HPDE6-E6E7 (cell line): ENCODE measurements at regions not wholly inside any gene's neighbourhood (a gene's known extent, or its start where the extent isn't known, plus 50 kb on each side); places are given as distances from the start of the nearest gene placed in this dataset.

Source experiments
- DNase-seq: peaks from one replicate; pipeline ENCODE4 v3.0.0; 2011; ENCODE audit warnings: missing footprints; ENCODE audit errors: extremely low spot score

DNA sequence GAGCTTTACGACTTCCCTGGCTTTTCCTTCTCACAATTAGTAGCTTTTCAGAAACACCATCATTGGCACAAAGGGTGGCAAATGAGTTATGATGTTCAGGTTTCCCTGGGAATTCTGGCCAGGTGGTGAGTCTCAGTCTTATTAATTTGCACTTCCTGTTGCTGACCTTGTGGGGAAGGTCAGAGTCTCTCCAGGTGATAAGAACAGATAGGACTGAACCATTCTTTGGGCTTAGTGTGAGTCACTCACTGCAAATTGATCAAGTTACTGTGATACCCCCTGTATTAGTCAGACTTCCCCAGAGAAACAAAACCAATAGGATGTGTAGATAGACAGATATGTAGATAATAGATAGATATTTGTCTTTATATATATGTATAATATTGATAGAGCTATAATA lies 53.8 kb upstream of the RANBP3L start:
- DNase-seq = no peak

DNA sequence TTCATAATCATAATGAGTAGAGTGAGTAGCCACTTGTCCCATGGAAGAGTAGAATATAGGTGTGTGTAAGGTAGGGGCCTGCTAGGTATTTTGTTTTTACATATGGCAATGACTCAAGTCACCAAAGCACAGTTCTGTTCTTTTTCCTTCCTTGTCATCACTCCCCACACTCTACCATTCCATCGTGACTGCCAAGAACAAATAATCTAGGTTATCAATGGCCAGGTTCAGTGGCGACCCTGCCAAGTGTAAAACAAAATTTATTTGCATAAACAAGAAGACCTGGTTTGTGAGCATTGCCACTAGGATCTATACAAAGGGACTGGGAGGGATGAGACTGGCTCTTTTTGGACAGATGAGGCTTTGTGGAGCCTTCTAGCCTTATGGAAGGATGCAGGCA lies 55.2 kb upstream of the RANBP3L start:
- DNase-seq = no peak

DNA sequence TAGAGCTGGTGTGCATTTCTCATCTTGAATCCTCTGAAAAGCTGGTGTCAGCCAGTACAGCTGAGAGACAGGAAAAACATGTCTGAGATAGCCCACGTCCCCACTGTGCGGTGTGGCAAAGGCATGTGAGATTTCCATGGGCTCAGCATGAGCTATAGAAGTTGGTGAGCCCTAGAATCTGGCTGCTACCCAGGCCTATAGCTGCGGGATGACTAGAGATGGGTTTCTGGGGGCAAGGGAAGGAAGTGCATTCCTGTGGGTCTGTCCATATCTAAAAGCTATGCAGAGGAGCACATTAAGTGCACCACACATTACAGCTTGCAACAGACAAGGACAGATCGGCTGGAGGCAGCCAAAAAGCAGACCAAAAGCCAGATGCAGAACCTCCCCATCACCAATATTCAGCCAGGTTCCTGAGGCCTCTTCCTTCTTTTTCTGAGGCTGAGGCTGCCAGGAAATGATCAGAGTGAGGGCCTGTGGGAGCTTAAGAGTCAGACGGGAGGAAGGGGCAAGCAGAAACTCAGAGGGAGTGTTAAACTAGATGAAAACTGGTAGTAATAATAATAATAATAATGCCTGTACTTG lies 55.8 kb upstream of the RANBP3L start:
- no peak for DNase-seq

DNA sequence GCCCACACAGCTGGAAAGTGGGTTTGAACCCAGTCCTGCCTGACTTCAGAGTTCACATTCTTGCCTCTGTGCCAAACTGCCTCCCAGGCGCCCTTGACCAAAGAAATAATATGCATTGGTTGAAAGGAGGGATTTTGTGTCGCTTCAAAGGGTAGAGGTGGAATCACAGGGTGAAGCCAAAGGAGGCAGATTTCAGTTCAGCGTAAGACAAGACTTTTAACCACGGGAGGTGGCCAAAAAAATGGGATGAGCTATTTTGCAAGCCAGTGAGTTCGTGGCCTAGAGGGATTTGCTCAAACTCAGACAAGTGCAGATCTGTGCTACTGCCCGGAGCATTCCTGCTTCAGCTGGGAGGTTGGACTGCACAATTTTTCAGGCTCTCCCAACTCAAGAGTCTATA lies 57.6 kb upstream of the RANBP3L start:
- DNase-seq = no peak

DNA sequence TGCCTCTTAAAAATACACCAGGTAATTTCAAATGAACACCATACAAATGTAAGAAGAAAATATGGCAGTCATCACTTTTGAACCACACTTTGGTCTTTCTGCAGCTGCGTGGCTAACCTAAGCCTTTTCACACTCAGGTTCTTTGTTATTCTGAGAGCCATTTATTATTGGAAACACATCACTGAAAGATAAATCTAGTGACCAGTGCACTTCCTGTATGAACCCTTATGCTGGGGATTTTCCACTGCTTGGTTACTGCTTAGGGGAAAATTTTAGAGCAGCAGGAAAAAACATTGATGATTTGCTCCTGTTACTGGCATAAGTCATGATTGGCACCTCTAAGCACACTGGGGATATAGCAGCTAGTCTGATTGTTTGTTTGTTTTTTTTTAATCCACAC lies 58.6 kb upstream of the RANBP3L start:
- DNase-seq = no peak

DNA sequence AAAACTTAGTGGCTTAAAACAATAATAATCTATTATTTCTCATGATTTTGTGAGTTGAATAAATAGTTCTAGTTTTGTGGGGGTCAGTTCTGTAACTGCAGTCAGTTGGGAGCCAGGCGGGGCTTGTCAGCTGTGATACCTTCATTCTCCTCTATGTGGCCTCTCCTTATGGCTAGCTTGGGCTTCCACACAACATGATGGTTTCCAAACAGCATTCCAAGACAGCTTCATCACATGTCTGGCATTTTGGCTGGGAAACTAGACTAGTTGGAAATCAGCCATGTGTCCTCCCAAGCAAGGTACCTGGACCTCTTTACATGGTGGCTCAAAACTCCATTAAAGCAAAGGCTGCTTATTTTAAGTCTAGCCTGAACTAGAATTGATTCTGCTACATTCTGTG lies 61.4 kb upstream of the RANBP3L start:
- no peak for DNase-seq

DNA sequence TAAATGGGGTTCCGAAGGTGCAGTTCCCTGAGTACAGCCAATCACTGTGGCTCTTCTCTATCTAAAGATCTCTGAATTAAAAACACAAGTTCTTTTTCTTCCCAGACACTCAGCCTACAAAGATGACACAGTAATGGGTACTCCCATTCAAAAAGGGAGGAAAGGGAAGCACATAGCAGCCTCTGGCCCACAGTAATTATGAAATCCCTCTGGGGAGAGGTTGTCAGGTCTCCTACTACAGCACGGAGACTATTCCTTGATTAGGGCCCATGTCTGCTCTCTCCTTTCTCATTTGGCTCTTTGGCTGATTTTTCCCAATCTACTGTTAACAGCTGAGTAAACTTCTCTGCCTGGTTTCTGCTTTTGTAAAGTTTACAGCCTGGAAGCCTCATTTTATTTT lies 62.0 kb upstream of the RANBP3L start:
- no peak for DNase-seq

DNA sequence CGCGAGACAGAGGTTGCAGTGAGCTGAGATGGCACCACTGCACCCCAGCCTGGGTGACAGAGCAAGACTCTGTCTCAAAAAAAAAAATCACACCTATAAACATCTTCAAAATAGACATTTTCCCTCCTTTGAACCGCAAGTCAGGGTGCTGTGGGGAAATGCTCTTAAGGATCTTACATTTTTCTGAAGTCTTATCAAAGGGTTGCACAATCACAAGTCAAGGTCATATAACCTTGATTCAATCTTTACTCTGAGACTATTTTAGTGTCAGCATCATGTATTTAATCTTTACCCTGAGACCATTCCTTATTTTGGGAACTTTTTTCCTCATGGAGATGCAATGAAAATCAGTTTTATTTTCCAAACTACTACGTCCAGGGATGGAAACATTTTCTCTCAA lies 62.8 kb upstream of the RANBP3L start:
- DNase-seq = no peak

DNA sequence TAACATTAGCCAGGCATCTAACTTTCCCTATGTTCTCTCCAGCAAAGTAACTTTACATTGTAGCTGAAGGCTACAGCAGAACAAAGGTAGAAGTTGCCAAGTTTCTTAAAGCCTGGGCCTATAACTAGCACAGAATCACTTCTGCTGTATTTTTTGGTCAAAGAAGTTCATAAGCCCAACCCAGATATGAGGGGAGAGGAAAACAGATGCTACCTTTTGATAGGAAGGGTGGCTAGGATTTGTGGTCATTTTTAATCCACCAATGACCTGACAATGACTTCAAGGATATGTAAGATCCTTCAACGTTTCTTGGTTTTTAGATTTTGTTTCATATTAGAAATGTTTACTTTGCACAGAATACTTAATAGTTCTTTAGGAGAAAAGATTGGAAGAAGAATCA lies 64.2 kb upstream of the RANBP3L start:
- DNase-seq = no peak

DNA sequence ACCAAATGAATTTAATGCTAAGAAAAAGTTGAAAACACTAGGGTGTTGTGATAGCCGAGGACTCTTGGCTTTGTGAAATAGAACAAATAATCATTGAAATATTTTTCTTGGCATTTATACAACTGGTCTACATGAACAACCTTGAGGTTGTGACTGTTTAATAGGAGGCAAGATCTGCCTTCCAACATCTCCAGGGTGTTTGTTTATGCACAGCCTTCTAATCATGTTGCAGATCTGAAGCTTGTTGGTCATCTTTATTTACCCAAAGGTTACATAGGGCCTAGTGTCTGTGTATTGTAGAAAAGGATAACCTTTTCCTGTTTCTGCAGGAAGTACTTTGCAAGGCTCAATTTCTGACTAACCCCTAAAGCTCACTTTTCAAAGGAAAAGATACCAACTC lies 65.2 kb upstream of the RANBP3L start:
- DNase-seq = no peak

DNA sequence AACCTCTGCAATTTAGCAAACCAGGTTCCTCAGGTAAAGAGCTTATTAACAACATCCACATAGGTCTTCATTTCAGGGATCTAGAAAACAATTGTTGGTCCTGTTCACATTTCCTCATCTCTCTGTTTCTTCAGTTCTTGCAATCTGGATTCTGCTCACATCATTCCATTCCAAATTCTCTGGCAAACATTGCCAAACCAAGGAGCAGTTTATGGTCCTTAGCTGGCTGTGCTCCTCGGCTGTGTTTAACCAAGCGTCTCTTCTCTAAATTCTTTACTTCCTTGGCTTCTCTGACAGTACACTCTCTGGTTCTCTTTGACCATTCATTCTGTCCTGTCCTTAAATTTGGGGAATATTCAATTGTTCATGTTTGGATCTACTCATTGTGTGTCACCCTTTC lies 65.8 kb upstream of the RANBP3L start:
- DNase-seq = no peak

DNA sequence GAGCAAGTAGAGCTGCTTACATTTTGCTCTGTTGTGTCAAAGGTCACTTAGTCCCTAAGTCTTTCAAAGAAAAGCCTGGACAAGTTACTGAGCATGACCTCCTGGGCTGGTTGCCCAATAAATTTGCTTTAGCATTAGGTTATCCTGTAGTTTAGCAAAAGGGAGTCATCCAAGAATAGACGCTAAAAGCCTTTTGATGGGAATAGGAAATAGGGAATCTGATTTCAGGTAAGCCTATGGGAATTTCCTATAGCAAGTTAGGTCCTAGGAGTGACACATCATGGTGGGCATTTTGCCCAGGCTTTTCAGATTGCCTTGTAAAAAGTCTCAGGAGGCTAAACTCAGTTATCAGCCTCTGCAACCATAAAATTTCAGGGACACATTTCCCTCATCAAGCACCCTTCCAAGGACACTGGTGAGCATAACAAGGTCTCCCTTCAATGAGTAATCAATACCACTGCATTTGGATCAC lies 67.6 kb upstream of the RANBP3L start:
- DNase-seq = no peak

DNA sequence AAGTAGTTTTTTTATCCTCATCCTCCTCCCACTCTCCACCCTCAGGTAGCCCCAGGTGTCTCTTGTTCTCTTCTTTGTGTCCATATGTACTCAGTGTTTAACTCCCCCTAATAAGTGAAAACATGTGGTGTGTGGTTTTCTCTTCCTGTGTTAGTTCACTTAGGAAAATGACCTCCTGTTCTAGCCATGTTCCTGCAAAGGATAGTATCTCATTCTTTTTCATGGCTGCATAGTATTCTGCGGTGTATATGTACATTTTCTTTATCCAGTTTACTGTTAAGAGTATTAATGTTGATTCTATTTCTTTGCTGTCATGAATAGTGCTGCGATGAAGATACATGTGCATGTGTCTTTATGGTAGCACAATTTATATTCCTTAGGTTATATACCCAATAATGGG lies 68.4 kb upstream of the RANBP3L start:
- no peak for DNase-seq

DNA sequence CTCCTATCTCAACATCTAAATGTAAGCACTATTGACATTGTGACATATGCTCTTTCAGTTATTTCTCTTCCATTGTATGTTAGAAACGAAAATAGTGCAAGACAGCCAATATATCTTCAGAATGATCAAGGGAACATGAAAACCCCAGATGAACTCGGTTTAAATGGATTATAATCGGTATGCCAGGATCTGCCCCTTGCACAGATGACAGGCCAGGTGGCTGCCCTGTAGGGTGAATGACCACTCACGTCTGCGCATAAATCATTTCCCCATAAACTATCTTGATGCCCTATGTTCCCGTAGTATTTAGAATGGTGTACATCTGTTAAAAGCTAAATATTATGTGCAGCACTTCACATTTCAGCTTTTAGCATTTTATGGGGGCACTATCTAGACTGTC lies 69.7 kb upstream of the RANBP3L start:
- no peak for DNase-seq

DNA sequence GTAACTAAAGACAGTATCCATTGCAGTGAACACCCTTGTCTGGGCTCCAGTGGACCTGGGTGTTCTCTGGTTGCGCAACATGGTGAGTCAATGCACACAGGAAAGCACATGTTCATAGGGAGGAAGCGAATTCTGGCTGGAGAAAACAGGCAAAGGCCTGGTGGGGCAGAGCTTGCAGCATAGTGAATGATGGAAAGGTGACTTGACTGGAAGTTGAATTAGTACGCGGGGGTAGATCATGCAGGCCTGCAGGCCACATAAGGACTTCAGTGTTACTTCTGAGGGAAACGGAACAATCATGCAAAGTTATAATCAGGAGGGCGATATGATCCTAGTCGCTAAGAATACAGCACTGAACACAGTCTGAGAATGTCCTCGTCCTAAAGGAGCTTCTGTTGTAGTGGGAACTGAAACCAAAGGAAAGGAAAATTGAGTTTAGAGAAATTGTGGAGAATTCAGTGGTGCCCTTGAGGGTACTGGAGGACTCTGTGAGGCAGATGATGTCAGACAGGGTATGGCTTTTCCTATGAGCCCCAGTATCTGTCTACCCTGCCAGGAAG lies 71.9 kb upstream of the RANBP3L start:
- peak; percentile 69 for DNase-seq

DNA sequence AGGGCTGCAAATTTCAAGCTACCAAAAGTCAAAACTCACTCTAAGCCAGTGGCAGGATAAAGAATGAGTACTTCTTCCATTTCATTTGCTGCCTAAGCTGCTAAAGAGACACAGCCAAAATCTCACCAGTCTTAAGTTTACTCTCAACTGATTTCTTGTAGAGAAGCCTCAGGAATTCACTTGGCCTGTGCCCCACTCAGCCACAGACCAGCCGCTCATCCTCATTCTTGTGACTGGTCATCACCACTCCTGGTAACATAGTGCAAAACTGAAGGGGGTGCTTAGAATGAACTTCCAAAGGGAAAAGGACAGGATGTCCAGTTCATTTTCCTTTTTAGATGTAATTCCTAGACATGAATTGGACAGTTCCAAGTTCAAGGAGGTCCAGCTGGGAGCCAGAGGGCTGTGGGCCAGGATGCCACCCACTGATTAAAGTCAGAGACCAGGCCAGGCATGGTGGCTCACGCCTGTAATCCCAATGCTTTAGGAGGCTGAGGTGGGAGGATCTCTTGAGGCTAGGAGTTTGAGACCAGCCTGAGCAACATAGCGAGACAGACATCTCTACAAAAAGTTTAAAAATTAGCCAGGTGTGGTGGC lies 72.7 kb upstream of the RANBP3L start:
- no peak for DNase-seq

DNA sequence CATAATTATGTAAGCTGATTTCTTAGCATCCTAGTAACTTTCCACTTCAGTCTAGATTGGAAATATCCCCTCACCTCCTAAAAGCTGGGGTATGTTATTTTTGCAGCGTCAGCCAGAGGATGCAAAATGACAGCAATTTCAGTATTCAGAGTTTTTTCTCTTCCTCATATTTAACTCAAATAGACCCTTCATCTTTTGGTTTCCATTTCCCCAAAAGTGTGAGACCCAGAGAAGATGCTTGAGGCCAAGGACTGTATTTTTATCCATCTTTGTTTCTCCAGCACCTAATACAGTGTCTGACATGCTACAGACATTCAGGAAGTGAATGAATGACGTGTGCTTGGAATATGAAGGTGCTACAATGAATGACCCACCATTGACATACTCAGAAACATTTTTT lies 75.5 kb upstream of the RANBP3L start:
- no peak for DNase-seq

DNA sequence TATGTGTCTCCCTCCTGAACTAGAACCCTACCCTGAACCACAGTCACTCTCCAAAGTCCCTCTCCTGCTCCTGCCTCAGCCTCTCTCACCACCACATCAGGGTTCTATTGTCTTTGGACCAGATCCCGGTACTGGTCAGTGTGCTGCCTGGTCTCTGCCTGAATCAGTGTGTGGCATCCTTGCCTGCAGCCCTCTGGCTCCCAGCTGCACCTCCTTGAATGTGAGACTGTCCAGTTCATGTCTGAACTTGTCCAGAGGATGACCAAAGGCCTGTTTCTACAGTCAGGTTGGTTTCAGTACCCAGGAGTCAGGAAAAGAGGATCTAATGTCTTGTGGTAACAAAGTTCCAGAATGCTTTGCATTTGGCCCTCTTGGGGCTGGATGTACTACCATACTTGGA lies 76.8 kb upstream of the RANBP3L start:
- peak; percentile 42 for DNase-seq

DNA sequence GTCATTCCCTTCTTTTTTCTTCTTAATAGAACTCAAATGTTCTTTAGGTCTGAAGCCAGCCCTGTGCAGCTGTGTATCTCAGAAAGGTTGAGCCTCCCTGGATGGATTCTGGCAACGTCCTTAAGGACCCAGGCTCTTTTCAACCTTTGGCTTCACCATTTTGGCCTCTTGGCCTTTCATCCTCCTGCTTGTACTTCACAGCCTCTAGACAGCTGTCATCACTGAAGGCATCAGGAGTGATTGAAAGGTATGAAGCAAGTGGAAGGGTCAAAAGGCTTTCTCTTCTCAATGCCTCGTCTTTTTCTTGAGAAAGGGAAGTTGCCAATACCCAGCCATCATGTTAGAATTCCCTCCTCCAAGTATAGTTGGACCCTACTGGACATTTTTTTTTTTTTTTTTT lies 81.2 kb upstream of the RANBP3L start:
- DNase-seq = no peak

DNA sequence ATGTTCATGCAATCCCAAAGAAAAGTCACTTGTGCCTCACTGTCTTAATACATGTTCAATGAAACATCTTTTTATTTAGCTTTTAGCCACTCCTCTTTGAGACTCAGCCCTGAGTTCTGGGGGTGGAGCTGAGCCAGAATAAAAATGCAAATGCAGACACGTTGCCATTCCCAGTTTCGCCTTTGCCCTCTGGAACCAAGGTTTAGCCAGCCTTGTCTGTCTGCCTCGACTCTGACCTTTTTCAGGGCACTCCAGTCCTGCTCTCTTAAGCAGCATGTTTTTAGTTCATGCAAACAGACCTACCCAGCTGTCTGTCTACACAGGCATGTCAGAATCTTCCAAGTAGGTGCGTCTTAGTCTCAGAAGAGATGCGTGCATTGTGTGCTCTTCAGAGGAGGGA lies 82.2 kb upstream of the RANBP3L start:
- no peak for DNase-seq

DNA sequence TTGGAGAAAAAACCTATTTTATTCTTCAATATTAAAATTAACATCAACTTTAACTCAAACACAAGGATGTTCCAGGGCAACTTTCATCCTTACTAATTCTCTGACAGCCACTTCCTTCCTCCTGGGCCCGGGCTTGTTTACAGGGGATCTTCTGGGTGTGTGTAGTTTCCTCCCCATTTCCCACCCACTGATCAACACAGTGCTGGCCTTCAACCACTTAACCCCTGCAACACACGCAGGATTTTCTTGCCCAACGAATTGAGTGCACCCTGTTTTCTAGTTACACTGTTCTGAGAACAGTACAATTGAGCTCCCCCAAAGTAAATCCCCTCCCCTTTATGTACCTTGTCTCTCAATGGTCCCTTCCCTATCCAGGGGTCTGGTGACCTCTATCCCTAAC lies 83.1 kb upstream of the RANBP3L start:
- DNase-seq = no peak

DNA sequence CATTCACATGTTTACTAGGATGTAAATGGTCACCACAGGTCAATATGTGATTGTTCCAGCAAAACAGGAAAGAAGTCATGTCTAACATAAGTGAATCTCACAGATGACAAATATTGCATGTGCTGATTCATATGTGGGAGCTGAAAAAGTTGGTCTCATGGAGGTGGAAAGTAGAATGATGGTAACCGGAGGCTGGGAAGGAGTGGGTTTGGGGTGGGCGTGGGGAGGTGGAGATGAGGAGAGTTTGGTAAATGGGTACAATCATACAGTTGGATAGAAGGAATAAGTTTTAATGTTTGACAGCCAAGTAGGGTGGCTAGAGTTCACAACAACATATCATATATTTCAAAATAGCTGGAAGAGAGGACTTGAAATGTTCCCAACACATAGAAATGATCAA lies 83.8 kb upstream of the RANBP3L start:
- DNase-seq = no peak

DNA sequence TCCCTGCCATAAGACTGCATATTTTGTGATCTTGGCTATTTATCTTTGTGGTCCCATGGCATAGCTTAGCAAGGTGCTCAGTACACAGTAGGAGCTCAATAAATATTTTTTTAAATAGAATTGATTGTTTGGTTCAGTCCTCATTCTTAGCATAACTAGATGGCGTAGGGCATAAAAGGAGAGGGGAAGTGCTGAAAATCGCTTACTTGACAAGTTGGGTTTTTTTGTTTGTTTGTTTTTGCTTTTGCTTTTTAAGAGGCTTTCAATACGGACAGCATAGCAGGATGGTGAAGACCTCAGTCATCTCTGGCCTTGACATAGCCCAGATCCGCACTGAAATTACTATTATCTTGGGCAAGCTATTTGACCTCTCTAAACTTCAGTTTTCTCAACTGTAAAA lies 86.6 kb upstream of the RANBP3L start:
- DNase-seq = no peak

DNA sequence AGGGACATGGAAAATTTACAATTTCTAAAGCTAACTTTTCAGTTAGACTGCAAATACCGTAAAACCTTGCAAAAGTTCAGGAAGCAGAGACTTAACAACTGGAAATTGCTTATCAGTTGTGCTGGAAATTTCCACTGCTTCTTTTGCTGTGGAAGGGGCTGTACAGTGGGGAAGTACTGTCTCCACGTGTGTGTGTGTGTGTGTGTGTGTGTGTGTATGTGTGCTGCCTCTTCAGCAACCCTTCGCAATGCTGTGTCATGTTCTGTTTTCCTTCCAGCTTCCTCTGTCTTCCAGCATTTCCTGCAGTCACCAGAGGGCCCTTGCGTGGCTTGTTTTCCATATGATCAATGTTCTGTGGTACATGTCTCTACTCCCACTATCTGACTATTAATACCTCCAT lies 87.5 kb upstream of the RANBP3L start:
- no peak for DNase-seq
